IMR-90 (cell line): ENCODE measurements at regions not wholly inside any gene's neighbourhood (a gene's known extent, or its start where the extent isn't known, plus 50 kb on each side); places are given as distances from the start of the nearest gene placed in this dataset.

Source experiments
- ATAC-seq: fragments of 200-7000 bp; cut with Tn5 transposase; 2 replicates; pipeline ENCODE4 v1.9.1; 2020; ENCODE audit warnings: low read depth, mild to moderate bottlenecking, moderate library complexity
- BruUV-seq: library from RNA; stranded (reverse); fragments of 400-500 nt; replicated peaks from 2 replicates; lab custom pipeline; 2021; lab: Mats Ljungman, UMichigan
- CTCF ChIA-PET: fragments of 300-600 bp; formaldehyde crosslinking; extraction: SDS; loops from one replicate; lab custom pipeline; 2021; ENCODE audit warnings: antibody characterized with exemption; lab: Yijun Ruan, JAX
- POLR2A ChIA-PET: fragments of 300-600 bp; sonication (Branson Sonifier 250); formaldehyde crosslinking; loops from one replicate; lab custom pipeline; 2022; ENCODE audit warnings: antibody characterized with exemption; ENCODE audit not compliant: unreplicated experiment; lab: Charles Lee
- DNase-seq: peaks from one replicate; pipeline ENCODE4 v3.0.0; 2013
- H2AFZ ChIP-seq: replicated peaks from 2 replicates; pipeline ENCODE3; 2013; ENCODE audit warnings: low read length, mild to moderate bottlenecking; ENCODE audit not compliant: poor library complexity
- H2AK5ac ChIP-seq: 2 replicates; pipeline ENCODE4 v1.6.1; 2013; ENCODE audit warnings: low read depth, low read length, inconsistent platforms
- H2AK9ac ChIP-seq: replicated peaks from 2 replicates; pipeline ENCODE3; 2013; ENCODE audit warnings: mild to moderate bottlenecking, low read depth, low read length, moderate library complexity; ENCODE audit not compliant: poor library complexity
- H2BK120ac ChIP-seq: 2 replicates; pipeline ENCODE4 v1.6.1; 2013; ENCODE audit warnings: low read depth, low read length, inconsistent platforms
- H2BK15ac ChIP-seq: 3 replicates; pipeline ENCODE4 v1.6.1; 2013; ENCODE audit warnings: low read depth, low read length, inconsistent platforms
- H2BK20ac ChIP-seq: 2 replicates; pipeline ENCODE4 v1.6.1; 2013; ENCODE audit warnings: low read depth, mild to moderate bottlenecking, inconsistent platforms, low read length, moderate library complexity
- H2BK5ac ChIP-seq: 2 replicates; pipeline ENCODE4 v1.6.1; 2013; ENCODE audit warnings: mild to moderate bottlenecking, low read depth, low read length, inconsistent platforms; ENCODE audit not compliant: poor library complexity, severe bottlenecking
- H3K14ac ChIP-seq: replicated peaks from 2 replicates; pipeline ENCODE4 v1.6.1; 2013; ENCODE audit warnings: low read depth, low read length, inconsistent platforms
- H3K18ac ChIP-seq: 2 replicates; pipeline ENCODE4 v1.6.1; 2013; ENCODE audit warnings: low read depth, low read length, control low read depth
- H3K23ac ChIP-seq: 2 replicates; pipeline ENCODE4 v1.6.1; 2013; ENCODE audit warnings: low read depth, low read length, inconsistent platforms
- H3K27ac ChIP-seq: 2 replicates; pipeline ENCODE4 v1.5.1; 2013; ENCODE audit warnings: mild to moderate bottlenecking, control low read depth, low read length; ENCODE audit not compliant: insufficient read depth
- H3K27me3 ChIP-seq: 2 replicates; pipeline ENCODE4 v1.6.1; 2013; ENCODE audit warnings: low read length; ENCODE audit not compliant: control insufficient read depth, insufficient read depth
- H3K36me3 ChIP-seq: 2 replicates; pipeline ENCODE4 v1.6.1; 2013; ENCODE audit warnings: low read length, mixed read lengths; ENCODE audit not compliant: control insufficient read depth, insufficient read depth
- H3K4ac ChIP-seq: 2 replicates; pipeline ENCODE4 v1.6.1; 2013; ENCODE audit warnings: low read depth, low read length, inconsistent platforms
- H3K4me1 ChIP-seq: 2 replicates; pipeline ENCODE4 v1.6.1; 2013; ENCODE audit warnings: low read length, mixed read lengths; ENCODE audit not compliant: control insufficient read depth, insufficient read depth
- H3K4me2 ChIP-seq: 2 replicates; pipeline ENCODE4 v1.6.1; 2013; ENCODE audit warnings: low read depth, mild to moderate bottlenecking, control low read depth, low read length, moderate library complexity
- H3K4me3 ChIP-seq: 2 replicates; pipeline ENCODE4 v1.5.1; 2013; ENCODE audit warnings: low read depth, mild to moderate bottlenecking, control low read depth, low read length, moderate library complexity; ENCODE audit not compliant: insufficient read depth
- H3K56ac ChIP-seq: 2 replicates; pipeline ENCODE4 v1.6.1; 2013; ENCODE audit warnings: low read length, inconsistent platforms; ENCODE audit not compliant: insufficient read depth; ENCODE audit errors: extremely low read depth
- H3K79me1 ChIP-seq, 2 experiments: 2 replicates each; pipeline ENCODE4 v1.6.1; 2013; ENCODE audit warnings: low read length in 2 of 2, inconsistent platforms in 1 of 2, low read depth in 1 of 2
- H3K9ac ChIP-seq: 2 replicates; pipeline ENCODE4 v1.6.1; 2013; ENCODE audit warnings: low read depth, low read length, control low read depth
- H3K9me1 ChIP-seq: 2 replicates; pipeline ENCODE4 v1.6.1; 2013; ENCODE audit warnings: low read length, inconsistent platforms; ENCODE audit not compliant: insufficient read depth
- H3K9me3 ChIP-seq: 2 replicates; pipeline ENCODE4 v1.6.1; 2013; ENCODE audit warnings: low read length; ENCODE audit not compliant: control insufficient read depth, insufficient read depth
- H4K20me1 ChIP-seq: 2 replicates; pipeline ENCODE4 v1.6.1; 2013; ENCODE audit warnings: low read length, inconsistent platforms; ENCODE audit not compliant: insufficient read depth
- H4K5ac ChIP-seq: 2 replicates; pipeline ENCODE4 v1.6.1; 2013; ENCODE audit warnings: mild to moderate bottlenecking, low read depth, low read length, control low read depth
- H4K8ac ChIP-seq, 2 experiments: 2 replicates each; pipeline ENCODE4 v1.6.1; 2013; ENCODE audit warnings: low read depth in 2 of 2, low read length in 2 of 2, control low read depth in 1 of 2, inconsistent platforms in 1 of 2
- H4K91ac ChIP-seq: 2 replicates; pipeline ENCODE4 v1.6.1; 2013; ENCODE audit warnings: low read depth, low read length, inconsistent platforms; ENCODE audit not compliant: insufficient read depth
- RCOR1 ChIP-seq: IDR thresholded peaks from 2 replicates; pipeline ENCODE4 v1.6.1; 2012; ENCODE audit warnings: mild to moderate bottlenecking, low read length, improper control_type of control experiment; ENCODE audit not compliant: insufficient replicate concordance
- WGBS, 2 experiments: methylation state at CpG; one replicate each; pipeline versions ENCODE4 v1.1.5 to v1.1.7; 2013; ENCODE audit warnings: missing lambda C conversion rate in 2 of 2; ENCODE audit not compliant: insufficient read length in 1 of 2; ENCODE audit errors: extremely low coverage in 2 of 2; 5-methylcytosine and 5-hydroxymethylcytosine counted together
- dilution Hi-C: fragments of 300-500 bp; cut with HindIII; formaldehyde crosslinking; loops from one replicate; pipeline ENCODE4 v1.14.3; 2018; ENCODE audit warnings: low sequenced_read_pairs; ENCODE audit not compliant: unreplicated experiment
- in situ Hi-C: fragments of 300-500 bp; cut with MboI; formaldehyde crosslinking; loops from 3 replicates; pipeline ENCODE4 v1.14.3; 2019; ENCODE audit warnings: low sequenced_read_pairs, inconsistent platforms, mixed read lengths
- intact Hi-C: fragments of 100-400 bp; cut with micrococcal nuclease; formaldehyde crosslinking; loops from 2 replicates; pipeline ENCODE4 v1.10.0; 2022

GRCh38 chr20:21024420-21024819 is 81.7 kb downstream of the LINC00237 start:
- H3K9ac ChIP-seq = no peak overlapping the region
- H3K27me3 ChIP-seq = no peaks in the 10 kb centered on the region
- no peak overlapping the region for H3K4me3 ChIP-seq
- H3K4me2 ChIP-seq = no peak overlapping the region
- ATAC-seq (no peak), DNase-seq (no peak)
- H3K14ac ChIP-seq = no peak overlapping the region
- BruUV-seq = no TSS peak
- in situ Hi-C loops = no loop called here
- dilution Hi-C loops = no loop called here
- H4K5ac ChIP-seq = no peak overlapping the region
- H2AFZ ChIP-seq = no peak overlapping the region
- no peaks in the 10 kb centered on the region for H3K36me3 ChIP-seq
- H3K27ac ChIP-seq = no peak overlapping the region
- no peak overlapping the region for H3K4ac ChIP-seq
- H3K18ac ChIP-seq = no peak overlapping the region
- H2BK120ac ChIP-seq = no peak overlapping the region
- H2BK5ac ChIP-seq = no peak overlapping the region
- H4K20me1 ChIP-seq = no peaks in the 10 kb centered on the region
- no peaks in the 10 kb centered on the region for H3K9me3 ChIP-seq
- no peaks in the 10 kb centered on the region for H3K79me1 ChIP-seq
- no peaks in the 10 kb centered on the region for H3K4me1 ChIP-seq
- CTCF ChIA-PET = no interaction called here
- H3K23ac ChIP-seq = no peak overlapping the region
- H2BK20ac ChIP-seq = no peak overlapping the region
- no peak overlapping the region for H3K56ac ChIP-seq
- TF ChIP-seq RCOR1 = no peak
- H3K9me1 ChIP-seq = no peaks in the 10 kb centered on the region
- no peak overlapping the region for H4K91ac ChIP-seq
- H2AK5ac ChIP-seq = no peak overlapping the region
- intact Hi-C loops = no loop called here
- POLR2A ChIA-PET = no interaction called here
- H2AK9ac ChIP-seq = no peak overlapping the region
- H2BK15ac ChIP-seq = no peak overlapping the region
- no peak overlapping the region for H4K8ac ChIP-seq
- no CpG with 5 or more reads among the region's 3 CpGs for WGBS, 2 experiments
